ENCODE measurements at regions not wholly inside any gene's neighbourhood (a gene's known extent, or its start where the extent isn't known, plus 50 kb on each side); places are given as distances from the start of the nearest gene placed in this dataset.
"Not testable (repeated sequence)": the region's sequence is repeated elsewhere in the genome, so short reads cannot be mapped to it uniquely, and the experiment has no call there.

DNA sequence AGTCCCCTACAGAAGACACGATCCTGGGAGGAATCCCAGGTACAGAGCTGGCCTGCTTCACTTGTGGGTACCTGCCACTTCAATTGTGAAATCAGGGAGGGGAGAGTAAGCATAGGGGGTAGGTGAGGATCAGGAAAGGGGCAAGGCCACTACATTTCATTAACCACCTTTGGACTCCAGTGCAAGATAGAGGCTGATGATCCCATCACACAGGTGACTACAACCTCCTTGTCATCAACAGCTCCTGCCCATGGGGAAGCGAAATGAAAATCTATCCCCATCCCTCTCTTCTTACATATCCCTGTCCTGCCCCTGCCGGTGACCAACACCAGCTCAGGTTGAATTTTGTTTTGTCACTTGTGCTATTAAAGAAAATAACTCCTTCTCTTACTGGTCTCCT lies 64.7 kb upstream of the VPREB1 start:
- 70 to 79% methylated on average over 3 of the region's 3 CpGs for WGBS, 2 donors
- H3K4me3 ChIP-seq (ENCODE audit: low read depth, poor library complexity, severe bottlenecking): no peak overlapping the region
- TF ChIP-seq, protein P1, sequence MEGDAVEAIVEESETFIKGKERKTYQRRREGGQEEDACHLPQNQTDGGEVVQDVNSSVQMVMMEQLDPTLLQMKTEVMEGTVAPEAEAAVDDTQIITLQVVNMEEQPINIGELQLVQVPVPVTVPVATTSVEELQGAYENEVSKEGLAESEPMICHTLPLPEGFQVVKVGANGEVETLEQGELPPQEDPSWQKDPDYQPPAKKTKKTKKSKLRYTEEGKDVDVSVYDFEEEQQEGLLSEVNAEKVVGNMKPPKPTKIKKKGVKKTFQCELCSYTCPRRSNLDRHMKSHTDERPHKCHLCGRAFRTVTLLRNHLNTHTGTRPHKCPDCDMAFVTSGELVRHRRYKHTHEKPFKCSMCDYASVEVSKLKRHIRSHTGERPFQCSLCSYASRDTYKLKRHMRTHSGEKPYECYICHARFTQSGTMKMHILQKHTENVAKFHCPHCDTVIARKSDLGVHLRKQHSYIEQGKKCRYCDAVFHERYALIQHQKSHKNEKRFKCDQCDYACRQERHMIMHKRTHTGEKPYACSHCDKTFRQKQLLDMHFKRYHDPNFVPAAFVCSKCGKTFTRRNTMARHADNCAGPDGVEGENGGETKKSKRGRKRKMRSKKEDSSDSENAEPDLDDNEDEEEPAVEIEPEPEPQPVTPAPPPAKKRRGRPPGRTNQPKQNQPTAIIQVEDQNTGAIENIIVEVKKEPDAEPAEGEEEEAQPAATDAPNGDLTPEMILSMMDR (IDR thresholded peaks at IDR 0.05): no peak
- TF ChIP-seq POLR2A (IDR thresholded peaks at IDR 0.05): no peak
- DNase-seq (ENCODE audit: low spot score in 2 of 2): no peak
- intact Hi-C loops (cut with DNase I; ENCODE audit: low total_unique reads): no loop called here

DNA sequence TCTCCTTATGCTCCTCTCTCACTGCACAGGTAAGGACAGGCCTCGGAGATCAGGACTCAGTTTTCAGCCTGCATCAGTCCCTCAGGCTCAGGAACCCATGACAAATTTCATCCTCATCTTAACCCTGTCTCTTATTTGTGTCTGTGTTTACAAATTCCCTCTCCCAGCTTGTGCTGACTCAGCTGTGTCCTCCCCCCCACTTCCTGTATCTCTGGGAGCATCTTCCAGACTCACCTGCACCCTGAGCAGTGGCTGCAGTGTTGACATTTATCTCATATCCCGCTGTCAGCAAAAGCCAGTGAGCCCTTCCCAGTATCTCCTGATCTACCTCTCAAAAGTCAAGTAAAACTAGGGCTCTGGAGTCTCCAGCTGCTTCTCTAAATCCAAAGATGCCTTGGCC lies 65.6 kb upstream of the VPREB1 start:
- 71 to 76% methylated on average over 2 of the region's 2 CpGs for WGBS, 2 donors
- DNase-seq (ENCODE audit: low spot score in 2 of 2): no peak
- intact Hi-C loops (cut with DNase I; ENCODE audit: low total_unique reads): no loop called here
- no peak overlapping the region for H3K4me3 ChIP-seq (ENCODE audit: low read depth, poor library complexity, severe bottlenecking)
- TF ChIP-seq, protein P1 (IDR thresholded peaks at IDR 0.05): no peak
- no peak for TF ChIP-seq POLR2A (IDR thresholded peaks at IDR 0.05)

DNA sequence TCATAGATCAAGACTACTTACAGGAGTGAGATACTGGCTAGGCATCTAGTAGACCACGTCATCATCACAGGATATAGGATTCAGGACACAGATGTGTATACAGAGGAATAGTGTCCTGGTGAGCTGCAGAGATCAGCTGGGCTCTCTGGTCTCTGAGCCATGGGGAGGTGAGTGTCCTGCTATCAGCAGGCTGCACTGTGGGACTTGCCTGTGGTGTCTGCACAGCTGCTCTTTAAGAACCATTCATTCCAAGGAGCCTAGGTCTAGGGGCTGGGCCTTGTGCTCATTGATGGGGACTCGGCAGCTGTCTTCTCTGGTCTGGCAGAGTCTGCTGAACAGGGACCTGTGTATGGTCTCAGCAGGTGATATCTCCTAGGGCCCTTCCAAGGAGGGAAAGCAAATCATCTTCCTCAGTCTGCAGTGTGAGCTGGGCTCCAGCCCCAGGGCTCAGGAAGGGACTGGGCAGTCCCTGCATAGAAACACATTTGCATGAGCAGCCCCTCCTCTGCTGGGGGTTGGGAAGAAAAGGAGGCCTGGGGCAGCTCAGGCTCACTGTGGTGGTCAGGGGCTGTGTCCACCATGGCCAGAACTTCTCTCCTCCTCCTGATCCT lies 66.1 kb upstream of the VPREB1 start:
- H3K4me3 ChIP-seq (ENCODE audit: low read depth, poor library complexity, severe bottlenecking): no peak overlapping the region
- 73 to 80% methylated on average over 2 of the region's 2 CpGs for WGBS, 2 donors
- DNase-seq (ENCODE audit: low spot score in 2 of 2): no peak
- TF ChIP-seq, protein P1 (IDR thresholded peaks at IDR 0.05): no peak
- no peak for TF ChIP-seq POLR2A (IDR thresholded peaks at IDR 0.05)
- intact Hi-C loops (cut with DNase I; ENCODE audit: low total_unique reads): no loop called here

DNA sequence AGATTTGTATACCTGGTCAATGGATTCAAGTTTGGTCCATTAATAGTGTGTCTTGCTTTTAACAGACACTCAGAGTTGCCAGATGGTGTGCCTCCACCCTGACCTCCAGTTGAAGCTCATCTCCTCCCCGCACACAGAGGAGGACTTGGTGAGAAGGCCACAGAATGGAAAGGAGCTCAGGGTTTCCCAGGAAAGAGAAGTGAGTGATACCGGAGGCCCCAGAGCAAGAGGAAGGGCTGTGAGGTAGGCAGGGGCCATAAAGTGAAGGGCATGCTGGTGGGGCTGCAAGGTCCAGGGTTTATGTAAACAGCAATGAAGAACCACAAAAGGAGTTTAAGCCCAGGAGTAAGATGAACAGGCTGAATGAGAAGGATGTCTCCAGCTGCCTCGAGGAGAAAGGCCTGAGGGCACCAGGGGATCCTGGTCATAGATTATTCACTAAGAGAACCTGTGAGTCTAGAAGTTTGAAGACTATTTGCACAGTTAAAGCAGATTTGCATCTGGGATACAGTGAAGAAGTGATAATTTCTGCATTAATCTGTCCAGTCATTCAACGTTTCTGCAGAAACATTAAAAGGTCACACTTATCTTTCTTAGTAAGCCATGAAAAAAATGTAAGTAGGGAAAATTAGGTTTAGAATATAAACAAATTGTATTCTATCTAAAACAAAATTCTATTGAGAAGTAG lies 67.5 kb upstream of the VPREB1 start:
- WGBS, 2 donors: 58 to 70% methylated on average over 4 of the region's 4 CpGs
- peak in 1 of 2 donors; percentile 66 for DNase-seq (ENCODE audit: low spot score in 2 of 2)
- no peak overlapping the region for H3K4me3 ChIP-seq (ENCODE audit: low read depth, poor library complexity, severe bottlenecking)
- intact Hi-C loops (cut with DNase I; ENCODE audit: low total_unique reads): no loop called here
- TF ChIP-seq, protein P1 (IDR thresholded peaks at IDR 0.05): no peak
- TF ChIP-seq POLR2A (IDR thresholded peaks at IDR 0.05): no peak

DNA sequence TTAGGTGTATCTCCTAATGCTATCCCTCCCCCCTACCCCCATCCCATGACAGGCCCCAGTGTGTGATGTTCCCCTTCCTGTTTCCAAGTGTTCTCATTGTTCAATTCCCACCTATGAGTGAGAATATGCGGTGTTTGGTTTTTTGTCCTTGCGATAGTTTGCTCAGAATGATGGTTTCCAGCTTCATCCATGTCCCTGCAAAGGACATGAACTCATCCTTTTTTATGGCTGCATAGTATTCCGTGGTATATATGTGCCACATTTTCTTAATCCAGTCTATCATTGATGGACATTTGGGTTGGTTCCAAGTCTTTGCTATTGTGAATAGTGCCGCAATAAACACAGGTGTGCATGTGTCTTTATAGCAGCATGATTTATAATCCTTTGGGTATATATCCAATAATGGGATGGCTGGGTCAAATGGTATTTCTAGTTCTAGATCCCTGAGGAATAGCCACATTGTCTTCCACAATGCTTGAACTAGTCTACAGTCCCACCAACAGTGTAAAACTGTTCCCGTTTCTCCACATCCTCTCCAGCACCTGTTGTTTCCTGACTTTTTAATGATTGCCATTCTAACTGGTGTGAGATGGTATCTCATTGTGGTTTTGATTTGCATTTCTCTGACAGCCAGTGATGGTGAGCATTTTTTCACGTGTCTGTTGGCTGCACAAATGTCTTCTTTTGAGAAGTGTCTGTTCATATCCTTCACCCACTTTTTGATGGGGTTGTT lies 71.5 kb upstream of the VPREB1 start:
- DNase-seq (ENCODE audit: low spot score in 2 of 2); H3K4me3 ChIP-seq (ENCODE audit: low read depth, poor library complexity, severe bottlenecking); intact Hi-C loops (cut with DNase I; ENCODE audit: low total_unique reads): not testable (repeated sequence)
- 53 to 64% methylated on average over 6 of the region's 6 CpGs for WGBS, 2 donors

Data from lower leg skin (tissue), 4 donors.